Esophagus (tissue), 2 donors: ENCODE measurements at regions not wholly inside any gene's neighbourhood (a gene's known extent, or its start where the extent isn't known, plus 50 kb on each side); places are given as distances from the start of the nearest gene placed in this dataset.

ENCODE experiments used
- H3K27ac ChIP-seq, 2 donors: one replicate each; pipeline ENCODE4 v1.5.1; 2013; ENCODE audit warnings: low read depth in 2 of 2, mild to moderate bottlenecking in 2 of 2, inconsistent platforms in 1 of 2, low read length in 1 of 2, moderate library complexity in 1 of 2
- H3K27me3 ChIP-seq, 2 donors: one replicate each; pipeline ENCODE4 v1.6.1; 2013; ENCODE audit warnings: low read length in 2 of 2, control low read depth in 1 of 2, mild to moderate bottlenecking in 1 of 2; ENCODE audit not compliant: insufficient read depth in 2 of 2, control insufficient read depth in 1 of 2
- H3K36me3 ChIP-seq, 2 donors: one replicate each; pipeline ENCODE4 v1.6.1; 2013; ENCODE audit warnings: low read length in 1 of 2; ENCODE audit not compliant: control insufficient read depth in 2 of 2, insufficient read depth in 2 of 2
- H3K4me1 ChIP-seq, 2 donors: one replicate each; pipeline ENCODE4 v1.6.1; 2013; ENCODE audit warnings: low read length in 1 of 2; ENCODE audit not compliant: control insufficient read depth in 2 of 2, insufficient read depth in 2 of 2
- H3K4me3 ChIP-seq, 2 donors: one replicate each; pipeline ENCODE4 v1.5.1; 2013; ENCODE audit warnings: low read length in 2 of 2, mild to moderate bottlenecking in 2 of 2, low read depth in 1 of 2, moderate library complexity in 1 of 2
- H3K9me3 ChIP-seq, 2 donors: one replicate each; pipeline ENCODE4 v1.6.1; 2013; ENCODE audit warnings: mild to moderate bottlenecking in 2 of 2, low read depth in 1 of 2, low read length in 1 of 2, moderate library complexity in 1 of 2; ENCODE audit not compliant: control insufficient read depth in 2 of 2, insufficient read depth in 1 of 2
- WGBS, 2 donors: extraction: QIAGEN DNeasy Blood & Tissue Kit; methylation state at CpG; one replicate each; pipeline ENCODE4 v1.1.7; 2013; 5-methylcytosine and 5-hydroxymethylcytosine counted together
- donor health status: healthy with polysubstance abuse.
- donor health status: Bipolar disorder and iron deficiency.

DNA sequence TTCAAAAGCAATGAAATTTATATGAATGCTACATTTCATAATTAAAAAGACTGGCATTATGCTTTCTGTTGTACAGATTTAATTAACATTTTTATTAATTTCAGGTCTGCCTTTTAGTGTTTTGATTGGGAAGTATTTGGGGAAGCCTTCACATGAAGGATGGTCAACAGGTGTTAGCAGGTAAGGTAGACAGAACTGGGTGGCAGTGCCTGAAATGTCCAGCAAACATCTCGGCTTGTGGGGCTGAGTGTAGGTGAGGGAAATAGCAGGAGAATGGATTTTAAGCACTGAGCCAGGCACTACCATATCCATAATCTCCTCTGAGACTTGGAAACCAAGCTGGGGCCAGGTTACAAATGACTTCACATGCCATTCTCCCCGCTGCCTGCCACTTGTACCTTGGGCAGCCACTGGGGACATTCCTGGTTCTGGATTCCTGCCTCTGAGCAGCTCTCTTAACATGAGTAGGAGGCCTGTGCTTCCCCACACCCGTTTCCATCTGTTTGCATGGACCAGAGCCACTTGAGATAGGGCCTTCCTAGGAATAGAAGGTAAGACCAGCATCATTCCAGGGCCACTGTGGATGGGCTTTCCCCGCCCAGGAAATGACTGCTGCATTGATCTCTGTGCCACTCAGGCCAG, 125.9 kb upstream of the HES1 start:
- Histone ChIP-seq H3K27ac (no peak overlapping the region), H3K4me1 (peaks cover 0 to 3% of the 10 kb centered on the region in 2 donors), H3K27me3 (no peaks in the 10 kb centered on the region), H3K9me3 (no peaks in the 10 kb centered on the region), H3K36me3 (no peaks in the 10 kb centered on the region), H3K4me3 (no peak overlapping the region)
- 77 to 84% methylated on average over 4 of the region's 4 CpGs for WGBS, 2 donors

- Histone ChIP-seq H3K4me3 (no peak overlapping the region), H3K27ac (no peak overlapping the region), H3K36me3 (no peaks in the 10 kb centered on the region), H3K27me3 (no peaks in the 10 kb centered on the region), H3K9me3 (no peaks in the 10 kb centered on the region), H3K4me1 (peaks cover 0 to 3% of the 10 kb centered on the region in 2 donors)
- WGBS, 2 donors = 89 to 91% methylated on average over 3 of the region's 3 CpGs
Measured at GRCh38 chr3:194011807-194012206, 124.1 kb upstream of the HES1 start.

DNA sequence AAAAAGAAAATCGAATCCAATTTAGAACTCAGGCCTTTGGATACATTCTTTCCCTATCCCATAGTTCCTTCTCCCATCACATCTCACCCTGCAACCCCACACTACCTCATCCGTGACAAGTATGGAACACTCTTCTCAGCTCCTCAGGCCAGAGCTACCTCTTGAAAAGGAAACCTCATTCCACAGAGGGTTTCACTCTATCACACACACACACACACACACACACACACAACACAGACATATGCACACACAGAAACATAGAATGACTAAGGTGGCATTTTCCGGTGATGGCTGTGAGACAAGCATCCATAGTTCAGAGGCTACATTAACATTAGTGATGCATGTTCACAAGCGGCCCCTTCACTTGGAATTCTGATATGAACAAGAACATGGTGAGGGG, 122.0 kb upstream of the HES1 start:
- H3K36me3 ChIP-seq = no peaks in the 10 kb centered on the region
- 94 to 95% methylated on average over 4 of the region's 4 CpGs for WGBS, 2 donors
- no peaks in the 10 kb centered on the region for H3K27me3 ChIP-seq
- no peaks in the 10 kb centered on the region for H3K9me3 ChIP-seq
- H3K27ac ChIP-seq = no peak overlapping the region
- no peak overlapping the region for H3K4me3 ChIP-seq
- no peaks in the 10 kb centered on the region for H3K4me1 ChIP-seq

DNA sequence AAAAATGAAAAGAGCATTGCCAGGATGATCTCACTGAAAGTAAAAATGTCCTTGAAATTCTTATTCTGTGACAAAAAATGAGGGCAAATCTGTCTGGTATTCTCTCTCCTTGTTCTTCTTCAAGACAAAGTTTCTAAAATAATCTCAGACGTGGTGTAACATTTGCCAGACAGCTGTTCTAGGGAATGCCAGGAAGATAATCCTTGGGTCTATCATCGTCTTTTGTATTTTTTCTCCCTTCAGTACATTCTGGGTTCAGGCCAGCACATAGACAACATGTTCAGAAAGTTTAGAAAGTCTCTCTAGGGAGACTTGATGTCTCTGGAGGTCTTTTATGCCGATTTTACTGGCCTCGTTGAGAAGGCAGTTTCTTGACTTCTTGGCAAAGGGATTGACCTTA, 121.2 kb upstream of the HES1 start:
- Histone ChIP-seq H3K4me3 (no peak overlapping the region), H3K36me3 (no peaks in the 10 kb centered on the region), H3K27me3 (no peaks in the 10 kb centered on the region), H3K27ac (no peak overlapping the region), H3K4me1 (no peaks in the 10 kb centered on the region), H3K9me3 (no peaks in the 10 kb centered on the region)
- WGBS, 2 donors = 58 to 72% methylated on average over 4 of the region's 4 CpGs

DNA sequence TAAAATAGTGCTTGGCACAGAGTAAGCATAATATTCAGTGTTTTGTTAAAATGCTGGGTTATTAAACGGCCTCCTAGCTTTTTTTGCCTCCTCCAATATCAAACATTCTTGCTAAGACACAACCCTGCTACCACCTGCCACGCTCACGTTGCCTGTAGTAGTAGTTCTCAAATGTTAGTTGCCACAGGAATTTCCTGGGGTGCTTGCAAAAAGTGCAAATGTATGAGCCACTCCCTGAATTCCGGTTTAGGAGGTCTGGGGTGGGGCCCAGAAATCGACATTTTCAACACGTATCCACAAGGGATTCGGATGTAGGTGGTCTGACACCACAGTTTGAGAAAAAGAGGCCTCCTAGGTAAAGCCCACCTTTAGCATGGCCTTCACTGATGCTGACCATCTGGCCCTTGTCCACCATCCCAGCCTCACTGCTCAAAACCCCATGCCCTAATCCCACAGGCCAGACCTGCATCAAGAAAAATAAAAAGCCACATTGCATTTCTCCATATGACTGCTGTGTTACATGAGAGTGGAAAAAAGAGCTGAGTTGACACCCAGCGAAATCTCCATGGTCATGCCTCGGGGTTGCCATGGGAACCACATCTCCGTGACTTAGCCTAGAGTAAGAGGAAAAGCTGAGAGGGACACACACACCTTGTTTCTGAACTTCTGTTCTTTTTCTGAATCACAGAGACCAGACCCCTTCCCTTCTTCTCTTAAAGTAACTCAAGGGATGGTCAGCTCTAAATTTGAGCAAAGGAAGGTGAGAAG, 116.4 kb upstream of the HES1 start:
- Histone ChIP-seq H3K27ac (no peak overlapping the region), H3K36me3 (no peaks in the 10 kb centered on the region), H3K9me3 (no peaks in the 10 kb centered on the region), H3K4me3 (no peak overlapping the region), H3K27me3 (no peaks in the 10 kb centered on the region), H3K4me1 (no peaks in the 10 kb centered on the region)
- WGBS, 2 donors = 90% methylated on average over 10 of the region's 10 CpGs

GRCh38 chr3:194022052-194022451, 113.9 kb upstream of the HES1 start:
- H3K36me3 ChIP-seq = no peaks in the 10 kb centered on the region
- no peak overlapping the region for H3K27ac ChIP-seq
- no peaks in the 10 kb centered on the region for H3K4me1 ChIP-seq
- H3K27me3 ChIP-seq = no peaks in the 10 kb centered on the region
- no peaks in the 10 kb centered on the region for H3K9me3 ChIP-seq
- H3K4me3 ChIP-seq = no peak overlapping the region
- WGBS, 2 donors = 86 to 88% methylated on average over 2 of the region's 2 CpGs

GRCh38 chr3:194022816-194023215, 113.1 kb upstream of the HES1 start:
- no peaks in the 10 kb centered on the region for H3K9me3 ChIP-seq
- 79 to 86% methylated on average over 5 of the region's 5 CpGs for WGBS, 2 donors

DNA sequence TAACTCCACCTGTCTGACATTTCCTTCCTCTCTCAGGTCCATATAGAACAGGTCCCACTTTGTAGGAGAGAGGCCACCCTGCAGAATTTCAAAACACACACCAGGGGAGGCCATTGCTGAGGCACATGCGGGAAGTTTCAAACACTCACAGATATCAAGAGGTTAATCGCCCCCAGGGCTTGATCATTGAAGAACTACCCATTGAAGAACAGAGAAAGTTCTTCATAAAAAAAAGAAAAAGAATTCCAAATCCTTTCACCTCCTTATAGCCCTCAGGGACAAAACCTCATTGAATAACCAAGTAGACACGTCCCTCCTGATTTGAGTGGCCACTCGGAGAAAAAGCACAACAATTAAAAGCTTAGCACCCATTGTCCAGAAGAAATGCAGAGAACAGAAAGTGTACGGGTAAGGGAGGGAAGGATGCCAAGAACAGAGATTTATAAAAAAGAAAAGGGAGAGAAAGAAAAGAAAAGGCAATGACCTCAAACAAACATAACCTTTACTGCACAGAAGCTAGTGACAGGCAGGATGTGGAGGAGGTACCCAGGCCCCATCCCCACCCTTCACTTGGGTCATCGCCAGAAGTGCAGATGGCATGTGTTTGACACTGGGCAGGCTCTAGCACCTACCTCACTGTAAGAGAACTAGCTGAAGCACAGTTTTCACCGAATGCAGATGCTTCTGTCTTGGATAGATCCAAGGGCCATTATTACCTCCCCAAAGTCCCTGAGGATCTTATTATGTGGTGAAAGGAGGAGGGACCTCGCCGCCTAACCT, 112.3 kb upstream of the HES1 start:
- Histone ChIP-seq H3K27ac (no peak overlapping the region), H3K36me3 (no peaks in the 10 kb centered on the region), H3K27me3 (no peaks in the 10 kb centered on the region), H3K9me3 (no peaks in the 10 kb centered on the region), H3K4me3 (no peak overlapping the region), H3K4me1 (no peaks in the 10 kb centered on the region)
- 64 to 69% methylated on average over 9 of the region's 9 CpGs for WGBS, 2 donors

More at GRCh38 chr3:194022816-194023215, 113.1 kb upstream of the HES1 start:
- no peaks in the 10 kb centered on the region for H3K4me1 ChIP-seq
- H3K36me3 ChIP-seq = no peaks in the 10 kb centered on the region
- no peaks in the 10 kb centered on the region for H3K27me3 ChIP-seq
- no peak overlapping the region for H3K27ac ChIP-seq
- H3K4me3 ChIP-seq = no peak overlapping the region

DNA sequence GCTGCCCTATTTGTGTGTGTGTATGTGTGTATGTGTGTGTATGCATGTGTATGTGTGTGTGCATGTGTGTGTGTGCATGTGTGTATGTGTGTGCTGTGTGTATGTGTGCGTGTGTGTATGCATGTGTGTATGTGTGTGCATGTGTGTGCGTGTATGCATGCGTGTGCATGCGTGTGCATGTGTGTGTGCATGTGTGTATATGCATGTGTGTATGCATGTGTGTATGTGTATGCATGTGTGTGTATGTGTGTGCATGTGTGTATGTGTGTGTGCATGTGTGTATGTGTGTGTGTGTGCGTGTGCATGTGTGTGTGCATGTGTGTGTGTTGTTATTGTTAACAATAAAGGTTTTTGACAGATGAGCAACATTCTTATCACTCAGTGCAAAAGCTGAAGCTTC, 110.8 kb upstream of the HES1 start:
- H3K27ac ChIP-seq = no peak overlapping the region
- no peaks in the 10 kb centered on the region for H3K36me3 ChIP-seq
- no peaks in the 10 kb centered on the region for H3K9me3 ChIP-seq
- H3K27me3 ChIP-seq = no peaks in the 10 kb centered on the region
- peaks cover 0 to 5% of the 10 kb centered on the region in 2 donors for H3K4me1 ChIP-seq
- 74 to 84% methylated on average over 5 of the region's 5 CpGs for WGBS, 2 donors
- no peak overlapping the region for H3K4me3 ChIP-seq
